ENCODE measurements at regions not wholly inside any gene's neighbourhood (a gene's known extent, or its start where the extent isn't known, plus 50 kb on each side); places are given as distances from the start of the nearest gene placed in this dataset.

DNA sequence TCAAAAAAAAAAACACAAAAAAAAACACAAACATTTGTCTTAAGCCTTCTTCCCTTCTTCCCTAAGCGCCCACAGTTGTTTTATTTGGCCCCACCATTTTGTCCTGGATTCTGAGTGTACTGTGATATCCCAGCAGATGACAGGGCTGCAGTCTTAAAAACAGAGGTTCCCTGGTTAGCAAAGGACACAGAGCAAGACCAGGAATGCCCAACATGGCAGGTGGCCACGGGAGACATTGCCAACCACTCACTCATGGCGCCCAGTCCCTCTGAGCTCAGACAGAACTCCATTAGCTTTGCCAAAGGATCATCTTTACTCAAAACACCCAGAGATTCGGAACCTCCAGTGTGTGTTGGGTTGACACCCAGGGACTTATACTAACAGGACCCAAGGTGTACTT, 249.3 kb downstream of the MRTFB start:
- CTCF ChIA-PET = interaction anchor here (0.6 kb wide), 1 partner anchor 16 kb away, joined by 3 read pairs; no protein-coding TSS in a partner anchor

More for the DNA sequence above, 249.3 kb downstream of the MRTFB start:
- no peak overlapping the region for H3K4me3 ChIP-seq (ENCODE audit: low read depth, low read length)
- TF ChIP-seq ZNF350 (tag by site-specific recombination; IDR thresholded peaks at IDR 0.05) (no peak), ZNF10 (tag by site-specific recombination; IDR thresholded peaks at IDR 0.05) (no peak), ZNF658 (tag by site-specific recombination; IDR thresholded peaks at IDR 0.05) (no peak), ZBTB20 (tag by site-specific recombination; IDR thresholded peaks at IDR 0.05) (no peak), ZXDB (tag by site-specific recombination; IDR thresholded peaks at IDR 0.05) (no peak), ZNF785 (tag by site-specific recombination; IDR thresholded peaks at IDR 0.05) (no peak)
- TF ChIP-seq, protein P1, sequence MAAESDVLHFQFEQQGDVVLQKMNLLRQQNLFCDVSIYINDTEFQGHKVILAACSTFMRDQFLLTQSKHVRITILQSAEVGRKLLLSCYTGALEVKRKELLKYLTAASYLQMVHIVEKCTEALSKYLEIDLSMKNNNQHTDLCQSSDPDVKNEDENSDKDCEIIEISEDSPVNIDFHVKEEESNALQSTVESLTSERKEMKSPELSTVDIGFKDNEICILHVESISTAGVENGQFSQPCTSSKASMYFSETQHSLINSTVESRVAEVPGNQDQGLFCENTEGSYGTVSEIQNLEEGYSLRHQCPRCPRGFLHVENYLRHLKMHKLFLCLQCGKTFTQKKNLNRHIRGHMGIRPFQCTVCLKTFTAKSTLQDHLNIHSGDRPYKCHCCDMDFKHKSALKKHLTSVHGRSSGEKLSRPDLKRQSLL (tag by site-specific recombination; IDR thresholded peaks at IDR 0.05) = no peak
- TF ChIP-seq, protein P2, sequence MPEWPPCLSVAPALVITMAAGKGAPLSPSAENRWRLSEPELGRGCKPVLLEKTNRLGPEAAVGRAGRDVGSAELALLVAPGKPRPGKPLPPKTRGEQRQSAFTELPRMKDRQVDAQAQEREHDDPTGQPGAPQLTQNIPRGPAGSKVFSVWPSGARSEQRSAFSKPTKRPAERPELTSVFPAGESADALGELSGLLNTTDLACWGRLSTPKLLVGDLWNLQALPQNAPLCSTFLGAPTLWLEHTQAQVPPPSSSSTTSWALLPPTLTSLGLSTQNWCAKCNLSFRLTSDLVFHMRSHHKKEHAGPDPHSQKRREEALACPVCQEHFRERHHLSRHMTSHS (tag by site-specific recombination; IDR thresholded peaks at IDR 0.05) = no peak
- H3K27ac ChIP-seq (ENCODE audit: extremely low read depth, low read depth, low read length) = no peak overlapping the region
- no peaks in the 10 kb centered on the region for H3K36me3 ChIP-seq (ENCODE audit: control insufficient read depth in 2 of 2, insufficient read depth in 1 of 2, low read length in 2 of 2)
- H3K4me1 ChIP-seq (ENCODE audit: control insufficient read depth, insufficient read depth, low read length) = peaks cover 10% of the 10 kb centered on the region
- no peaks in the 10 kb centered on the region for H3K9me3 ChIP-seq (ENCODE audit: control insufficient read depth, insufficient read depth, low read depth, low read length)
- POLR2A ChIA-PET = no interaction called here

All from HEK293 (cell line).